ENCODE measurements at regions not wholly inside any gene's neighbourhood (a gene's known extent, or its start where the extent isn't known, plus 50 kb on each side); places are given as distances from the start of the nearest gene placed in this dataset.

- TF ChIP-seq ZNF484 (CRISPR knock-in tag; IDR thresholded peaks at IDR 0.05; ENCODE audit: borderline replicate concordance, low read depth) (no peak), MED1 (CRISPR knock-in tag; IDR thresholded peaks at IDR 0.05) (no peak), LCORL (IDR thresholded peaks at IDR 0.05) (no peak), LCORL (CRISPR knock-in tag; IDR thresholded peaks at IDR 0.05) (no peak), JUN (CRISPR knock-in tag; IDR thresholded peaks at IDR 0.05) (no peak), TAF1 (CRISPR knock-in tag; IDR thresholded peaks at IDR 0.05) (no peak), POLR2AphosphoS5 (IDR thresholded peaks at IDR 0.05; ENCODE audit: low read depth, low read length) (no peak), ZNF766 (CRISPR knock-in tag; IDR thresholded peaks at IDR 0.05; ENCODE audit: borderline replicate concordance) (no peak), DZIP1 (CRISPR knock-in tag; IDR thresholded peaks at IDR 0.05) (no peak), KLF6 (CRISPR knock-in tag; IDR thresholded peaks at IDR 0.05) (no peak), NFATC3 (CRISPR knock-in tag; IDR thresholded peaks at IDR 0.05) (no peak), MAX (IDR thresholded peaks at IDR 0.05) (no peak)
These were observed 134.2 kb upstream of the LINC00305 start for GRCh38 chr18:64283059-64283458.
